IPS-18a (cell line): ENCODE measurements at regions not wholly inside any gene's neighbourhood (a gene's known extent, or its start where the extent isn't known, plus 50 kb on each side); places are given as distances from the start of the nearest gene placed in this dataset.

Source experiments
- H3K27ac ChIP-seq: one replicate; pipeline ENCODE4 v1.5.1; 2013; ENCODE audit warnings: low read length
- H3K27me3 ChIP-seq: one replicate; pipeline ENCODE4 v1.6.1; 2013; ENCODE audit warnings: mild to moderate bottlenecking, low read length; ENCODE audit not compliant: control insufficient read depth, insufficient read depth
- H3K36me3 ChIP-seq: one replicate; pipeline ENCODE4 v1.6.1; 2013; ENCODE audit warnings: low read depth, low read length; ENCODE audit not compliant: control insufficient read depth
- H3K4me1 ChIP-seq: one replicate; pipeline ENCODE4 v1.6.1; 2013; ENCODE audit warnings: low read depth, low read length; ENCODE audit not compliant: control insufficient read depth
- H3K4me3 ChIP-seq: one replicate; pipeline ENCODE4 v1.5.1; 2013; ENCODE audit warnings: low read length
- H3K9ac ChIP-seq: one replicate; pipeline ENCODE4 v1.6.1; 2013; ENCODE audit warnings: mild to moderate bottlenecking, low read length, moderate library complexity
- H3K9me3 ChIP-seq: one replicate; pipeline ENCODE4 v1.6.1; 2013; ENCODE audit warnings: low read depth, low read length; ENCODE audit not compliant: control insufficient read depth

DNA sequence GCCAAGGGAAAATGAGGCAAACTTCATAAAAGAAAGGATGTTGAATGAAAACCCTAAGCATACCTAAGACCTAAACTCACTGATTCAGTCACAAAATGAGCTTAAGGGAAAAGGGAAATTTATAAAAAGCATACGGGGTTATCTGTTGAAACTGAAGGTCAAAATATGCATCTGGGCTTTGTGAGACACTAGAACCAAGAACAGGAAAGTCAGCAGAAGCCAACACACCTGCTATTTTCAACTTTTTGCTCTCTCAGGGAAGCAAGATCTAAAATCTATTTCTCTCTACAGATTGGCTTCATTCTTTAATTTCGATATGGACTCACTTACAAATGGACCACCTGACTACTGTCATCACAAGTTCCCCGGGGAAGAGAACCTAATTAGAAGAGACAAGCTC, 338.6 kb upstream of the NECTIN3 start:
- Histone ChIP-seq H3K9ac (no peak overlapping the region), H3K4me3 (no peak overlapping the region), H3K27ac (no peak overlapping the region), H3K9me3 (no peaks in the 10 kb centered on the region), H3K27me3 (no peaks in the 10 kb centered on the region), H3K36me3 (no peaks in the 10 kb centered on the region), H3K4me1 (no peaks in the 10 kb centered on the region)

DNA sequence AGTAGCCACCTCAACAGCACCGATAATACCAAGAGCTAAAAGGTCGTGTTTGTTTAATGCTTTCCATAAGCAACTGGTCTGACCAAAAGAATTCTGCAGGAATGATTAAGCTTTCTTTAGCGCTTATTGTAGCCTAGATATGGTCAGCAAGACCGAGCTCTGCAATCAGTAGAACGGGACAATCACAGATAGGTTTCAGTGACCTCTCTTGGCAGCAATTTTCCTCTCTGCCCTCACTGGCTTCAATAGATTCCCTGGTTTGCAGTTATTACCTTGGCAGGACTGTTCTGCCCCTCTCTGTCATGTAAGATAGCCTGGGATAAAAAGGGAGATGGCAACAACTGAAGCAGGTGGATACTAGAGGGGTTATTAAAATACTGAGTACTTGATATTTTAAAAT, 337.1 kb upstream of the NECTIN3 start:
- H3K4me1 ChIP-seq, result no peaks in the 10 kb centered on the region
- no peak overlapping the region for H3K9ac ChIP-seq
- no peaks in the 10 kb centered on the region for H3K27me3 ChIP-seq
- no peak overlapping the region for H3K27ac ChIP-seq
- H3K9me3 ChIP-seq, result no peaks in the 10 kb centered on the region
- no peak overlapping the region for H3K4me3 ChIP-seq
- H3K36me3 ChIP-seq, result no peaks in the 10 kb centered on the region

DNA sequence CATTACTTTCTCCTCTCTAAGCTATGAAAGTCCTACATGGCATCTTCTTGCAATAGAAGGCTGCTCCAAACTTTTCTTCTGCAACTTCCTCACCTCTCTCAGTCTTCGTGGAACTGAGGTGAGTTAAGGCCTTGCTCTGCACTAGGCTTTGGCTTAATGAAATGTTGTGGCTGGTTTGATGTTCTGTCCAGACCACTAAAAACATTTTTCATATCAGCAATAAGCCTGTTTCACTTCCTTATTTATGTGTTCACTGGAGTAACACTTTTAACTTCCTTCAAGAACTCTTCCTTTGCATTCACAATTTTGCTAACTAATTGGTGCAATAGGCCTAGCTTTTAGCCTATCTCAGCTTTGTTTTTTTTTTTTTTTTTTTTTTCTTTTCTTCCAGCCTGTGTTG, 335.3 kb upstream of the NECTIN3 start:
- Histone ChIP-seq H3K4me3 (no peak overlapping the region), H3K27me3 (no peaks in the 10 kb centered on the region), H3K36me3 (no peaks in the 10 kb centered on the region), H3K27ac (no peak overlapping the region), H3K9ac (no peak overlapping the region), H3K4me1 (no peaks in the 10 kb centered on the region), H3K9me3 (no peaks in the 10 kb centered on the region)

DNA sequence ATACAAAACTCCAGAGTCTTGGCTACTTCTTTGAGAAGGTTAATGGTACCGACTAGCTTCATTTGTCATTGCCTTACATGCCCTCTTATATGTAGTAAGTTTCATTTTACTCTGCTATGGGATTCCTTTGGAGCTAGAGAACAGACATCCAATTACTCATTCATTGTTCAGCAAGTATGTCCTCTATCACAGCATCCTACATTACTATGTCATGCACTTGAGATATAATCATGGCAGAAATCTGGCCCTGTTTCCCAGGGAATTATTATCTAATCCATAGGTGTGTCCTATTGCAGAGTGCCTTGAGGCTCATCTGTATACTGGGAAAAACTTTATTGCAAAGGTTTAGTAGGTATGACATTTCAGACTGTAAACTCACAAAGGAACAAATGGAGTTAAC, 333.1 kb upstream of the NECTIN3 start:
- Histone ChIP-seq H3K4me3 (no peak overlapping the region), H3K9me3 (no peaks in the 10 kb centered on the region), H3K36me3 (no peaks in the 10 kb centered on the region), H3K27ac (no peak overlapping the region), H3K4me1 (peaks cover 5% of the 10 kb centered on the region), H3K9ac (no peak overlapping the region), H3K27me3 (no peaks in the 10 kb centered on the region)

DNA sequence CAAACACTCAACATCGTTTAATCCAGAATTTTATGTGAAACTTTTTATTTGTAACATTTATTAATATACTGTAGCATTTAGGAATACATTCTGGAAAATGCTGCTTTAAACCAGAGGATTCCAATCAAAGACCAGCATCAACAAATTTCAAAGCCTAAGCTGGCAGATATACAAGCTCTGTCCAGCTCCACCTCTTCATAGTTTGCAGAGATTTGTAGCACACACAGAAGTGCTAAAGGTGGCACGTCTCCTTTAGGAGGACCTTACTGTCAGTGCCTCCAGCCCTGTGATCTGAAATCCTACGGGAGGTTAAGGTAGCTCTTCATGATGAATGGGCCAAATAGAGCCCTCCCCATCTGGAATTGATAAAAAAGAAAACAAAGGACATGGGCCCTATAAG, 329.7 kb upstream of the NECTIN3 start:
- no peaks in the 10 kb centered on the region for H3K9me3 ChIP-seq
- no peak overlapping the region for H3K4me3 ChIP-seq
- H3K27ac ChIP-seq, result no peak overlapping the region
- H3K36me3 ChIP-seq, result no peaks in the 10 kb centered on the region
- no peak overlapping the region for H3K9ac ChIP-seq
- H3K27me3 ChIP-seq, result no peaks in the 10 kb centered on the region
- H3K4me1 ChIP-seq, result peaks cover 5% of the 10 kb centered on the region

DNA sequence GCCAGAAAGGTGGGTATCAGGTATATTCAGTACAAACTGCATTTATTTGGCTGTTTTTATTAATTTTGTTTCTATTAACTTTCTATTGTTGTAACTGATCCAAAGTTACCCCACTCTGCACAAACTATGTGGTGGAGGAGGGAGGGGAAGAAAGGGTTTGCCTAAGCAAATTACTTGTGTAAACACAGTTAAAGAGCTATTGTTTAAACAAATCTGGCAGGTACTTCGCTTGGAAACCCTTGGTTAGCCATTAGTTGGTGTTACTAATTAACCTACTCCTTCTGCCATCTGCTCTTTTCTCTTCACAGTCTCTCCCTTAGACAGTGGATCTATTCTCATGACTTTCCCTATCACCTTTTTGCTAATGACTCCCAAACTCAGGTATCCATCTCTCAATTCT, 328.4 kb upstream of the NECTIN3 start:
- H3K36me3 ChIP-seq, result no peaks in the 10 kb centered on the region
- H3K9me3 ChIP-seq, result no peaks in the 10 kb centered on the region
- peaks cover 5% of the 10 kb centered on the region for H3K4me1 ChIP-seq
- H3K9ac ChIP-seq, result no peak overlapping the region
- H3K27ac ChIP-seq, result no peak overlapping the region
- no peaks in the 10 kb centered on the region for H3K27me3 ChIP-seq
- no peak overlapping the region for H3K4me3 ChIP-seq

DNA sequence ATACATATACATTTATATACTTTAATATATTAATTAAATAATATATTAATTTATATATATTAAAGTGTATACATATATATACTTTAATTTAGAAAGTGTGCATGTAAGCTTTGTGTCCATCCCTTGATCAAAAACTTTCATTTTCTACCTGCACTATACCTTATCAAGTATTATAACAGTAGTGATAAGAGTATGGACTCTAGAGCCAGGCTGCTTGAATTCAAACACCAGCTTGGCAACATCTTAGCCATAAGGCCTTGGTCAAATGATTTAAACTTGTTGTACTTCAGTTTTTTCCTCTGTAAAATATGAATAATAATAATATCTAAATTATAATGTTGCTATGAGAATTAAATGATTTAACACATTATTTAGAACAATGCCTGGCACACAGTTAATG, 327.6 kb upstream of the NECTIN3 start:
- Histone ChIP-seq H3K27ac (no peak overlapping the region), H3K36me3 (no peaks in the 10 kb centered on the region), H3K9me3 (no peaks in the 10 kb centered on the region), H3K4me3 (no peak overlapping the region), H3K4me1 (peaks cover 7% of the 10 kb centered on the region), H3K9ac (no peak overlapping the region), H3K27me3 (no peaks in the 10 kb centered on the region)

DNA sequence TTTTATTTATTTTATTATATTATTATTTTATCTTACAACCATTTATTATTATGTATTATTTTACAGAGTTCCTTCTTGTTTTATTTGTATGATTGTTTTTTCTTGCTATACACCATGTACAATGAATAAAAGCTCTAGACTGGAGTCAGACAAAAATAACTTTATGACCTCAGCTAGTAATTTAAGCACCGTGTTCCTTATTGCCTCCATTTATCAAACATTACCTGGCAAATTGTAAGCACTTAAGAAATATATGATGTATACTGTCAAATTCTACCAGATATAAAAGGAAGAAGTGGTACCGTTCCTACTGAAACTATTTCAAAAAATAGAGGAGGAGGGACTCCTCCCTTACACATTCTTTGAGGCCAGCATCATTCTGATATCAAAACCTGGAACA, 326.9 kb upstream of the NECTIN3 start:
- H3K27ac ChIP-seq, result no peak overlapping the region
- H3K9ac ChIP-seq, result no peak overlapping the region
- no peaks in the 10 kb centered on the region for H3K9me3 ChIP-seq
- H3K27me3 ChIP-seq, result no peaks in the 10 kb centered on the region
- no peak overlapping the region for H3K4me3 ChIP-seq
- H3K4me1 ChIP-seq, result peaks cover 9% of the 10 kb centered on the region
- no peaks in the 10 kb centered on the region for H3K36me3 ChIP-seq

DNA sequence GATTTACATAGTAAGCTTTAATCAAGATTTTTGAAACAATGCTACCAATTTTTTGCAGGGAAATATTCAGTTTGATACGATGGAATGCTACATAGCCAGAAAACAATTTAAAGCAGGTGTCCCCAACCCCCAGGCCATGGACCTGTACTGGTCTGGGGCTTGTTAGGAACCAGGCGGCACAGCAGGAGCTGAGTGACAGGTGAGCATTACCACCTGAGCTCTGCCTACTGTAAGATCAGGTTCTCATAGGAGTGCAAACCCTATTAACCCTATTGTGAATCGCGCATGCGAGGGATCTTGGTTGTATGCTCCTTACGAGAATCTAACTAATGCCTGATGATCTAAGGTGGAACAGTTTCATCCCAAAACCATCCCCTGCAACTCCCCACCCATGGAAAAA, 322.6 kb upstream of the NECTIN3 start:
- Histone ChIP-seq H3K27me3 (no peaks in the 10 kb centered on the region), H3K4me3 (no peak overlapping the region), H3K27ac (no peak overlapping the region), H3K9ac (no peak overlapping the region), H3K4me1 (peaks cover 5% of the 10 kb centered on the region), H3K9me3 (no peaks in the 10 kb centered on the region), H3K36me3 (no peaks in the 10 kb centered on the region)

DNA sequence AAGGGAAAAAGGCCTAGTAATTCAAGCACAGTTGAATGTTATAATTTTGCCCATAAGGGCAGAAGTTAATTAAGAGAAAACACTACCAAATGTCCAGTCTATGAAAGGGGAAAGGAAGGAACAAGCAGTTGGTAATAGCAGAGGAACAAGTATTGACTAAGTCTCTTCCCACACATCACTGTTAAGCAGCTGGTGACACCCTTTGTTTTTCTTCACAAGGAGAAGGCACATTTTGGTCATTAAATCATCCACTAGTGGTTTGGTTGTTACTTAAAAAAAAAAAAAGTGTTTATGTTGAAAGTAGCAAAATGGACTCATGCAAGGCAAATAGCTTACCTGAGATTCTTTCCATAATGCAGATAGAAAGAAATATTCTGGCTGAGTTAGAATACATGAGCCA, 321.4 kb upstream of the NECTIN3 start:
- H3K9me3 ChIP-seq, result no peaks in the 10 kb centered on the region
- no peak overlapping the region for H3K9ac ChIP-seq
- H3K27me3 ChIP-seq, result no peaks in the 10 kb centered on the region

DNA sequence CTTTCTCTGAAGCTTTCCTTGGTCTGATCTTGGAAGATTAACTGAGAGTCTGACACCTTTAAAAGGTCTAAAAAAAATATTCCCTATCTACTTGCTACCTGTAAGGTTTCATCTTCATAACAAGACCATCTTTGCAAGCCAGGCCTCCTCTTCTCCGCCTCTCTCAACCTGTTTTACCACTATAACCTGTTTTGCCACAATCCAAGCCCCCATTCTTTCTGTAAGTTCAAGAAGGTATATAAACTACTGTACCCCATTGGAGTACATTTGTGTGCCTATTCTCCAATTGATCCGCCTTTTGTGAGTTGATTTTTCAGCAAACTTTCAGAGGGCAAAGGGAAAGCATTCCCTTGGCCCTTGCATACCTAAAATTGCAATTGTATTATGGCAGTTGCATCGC, 319.3 kb upstream of the NECTIN3 start:
- no peak overlapping the region for H3K4me3 ChIP-seq
- no peaks in the 10 kb centered on the region for H3K9me3 ChIP-seq
- no peaks in the 10 kb centered on the region for H3K36me3 ChIP-seq
- no peak overlapping the region for H3K9ac ChIP-seq
- H3K27me3 ChIP-seq, result no peaks in the 10 kb centered on the region
- H3K4me1 ChIP-seq, result peaks cover 27% of the 10 kb centered on the region
- H3K27ac ChIP-seq, result no peak overlapping the region

More for the DNA sequence above, 321.4 kb upstream of the NECTIN3 start:
- Histone ChIP-seq H3K4me1 (peaks cover 17% of the 10 kb centered on the region), H3K4me3 (no peak overlapping the region), H3K27ac (no peak overlapping the region), H3K36me3 (no peaks in the 10 kb centered on the region)

DNA sequence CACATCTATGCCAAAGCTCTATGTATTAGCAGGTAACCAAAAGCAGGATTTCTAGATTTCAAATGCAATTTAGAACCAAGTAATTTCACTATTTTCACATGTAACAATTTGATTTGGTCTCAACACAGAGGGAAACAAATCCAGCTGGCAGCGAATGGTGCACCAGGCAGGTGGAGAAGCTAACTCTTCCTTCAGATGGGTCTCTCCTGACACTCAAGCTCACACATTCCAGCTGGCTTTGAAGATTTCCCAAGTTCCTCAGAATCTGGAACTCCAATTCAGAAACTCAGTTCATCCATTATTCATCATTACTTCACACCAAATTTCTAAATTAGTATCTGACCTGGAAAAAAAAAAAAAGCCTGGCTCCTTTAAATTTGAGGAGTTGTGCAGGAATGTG, 318.1 kb upstream of the NECTIN3 start:
- Histone ChIP-seq H3K4me1 (peaks cover 27% of the 10 kb centered on the region), H3K27me3 (no peaks in the 10 kb centered on the region), H3K36me3 (no peaks in the 10 kb centered on the region), H3K4me3 (no peak overlapping the region), H3K9me3 (no peaks in the 10 kb centered on the region), H3K9ac (no peak overlapping the region), H3K27ac (no peak overlapping the region)
